G401 (cell line): ENCODE measurements at regions not wholly inside any gene's neighbourhood (a gene's known extent, or its start where the extent isn't known, plus 50 kb on each side); places are given as distances from the start of the nearest gene placed in this dataset.
"Not testable (repeated sequence)": the region's sequence is repeated elsewhere in the genome, so short reads cannot be mapped to it uniquely, and the experiment has no call there.

Experiments
- DNase-seq: peaks from one replicate; pipeline ENCODE4 v3.0.0-alpha.2; 2015; ENCODE audit warnings: low spot score
- in situ Hi-C: cut with HindIII; loops from 2 replicates; pipeline ENCODE4 v1.10.0; 2016; ENCODE audit warnings: low sequenced_read_pairs, mixed read lengths

- no peak for DNase-seq
- in situ Hi-C loops, result no loop called here
These were observed 1761.9 kb downstream of the PLA2G4A start for GRCh38 chr1:188590641-188591040.

- DNase-seq, result no peak
- in situ Hi-C loops, result no loop called here
These were observed 1765.9 kb downstream of the PLA2G4A start for GRCh38 chr1:188594542-188595235.

- in situ Hi-C loops, result no loop called here
- DNase-seq, result no peak
These were observed 1770.6 kb downstream of the PLA2G4A start for GRCh38 chr1:188599313-188599712.

- in situ Hi-C loops, result no loop called here
- DNase-seq, result no peak
These were observed 1782.7 kb downstream of the PLA2G4A start for GRCh38 chr1:188611432-188611831.

- in situ Hi-C loops, result no loop called here
These were observed 1786.6 kb downstream of the PLA2G4A start for GRCh38 chr1:188615321-188615720.

GRCh38 chr1:188620236-188620635 lies 1791.5 kb downstream of the PLA2G4A start:
- in situ Hi-C loops, result no loop called here
- no peak for DNase-seq

More at GRCh38 chr1:188615321-188615720, 1786.6 kb downstream of the PLA2G4A start:
- DNase-seq, result no peak

GRCh38 chr1:188641566-188642211 lies 1812.9 kb downstream of the PLA2G4A start:
- DNase-seq, result no peak
- in situ Hi-C loops, result no loop called here

GRCh38 chr1:188642704-188643103 lies 1814.0 kb downstream of the PLA2G4A start:
- in situ Hi-C loops, result no loop called here
- no peak for DNase-seq

- in situ Hi-C loops, result no loop called here
- no peak for DNase-seq
These were observed 1823.9 kb downstream of the PLA2G4A start for GRCh38 chr1:188652678-188653077.

- DNase-seq, in situ Hi-C loops: not testable (repeated sequence)
These were observed 1821.7 kb downstream of the BRINP3 start for GRCh38 chr1:188655966-188656365.

GRCh38 chr1:188660572-188660971 lies 1817.1 kb downstream of the BRINP3 start:
- in situ Hi-C loops, result no loop called here
- no peak for DNase-seq

- in situ Hi-C loops, result no loop called here
- no peak for DNase-seq
These were observed 1812.2 kb downstream of the BRINP3 start for GRCh38 chr1:188665477-188665876.

GRCh38 chr1:188668083-188668482 lies 1809.6 kb downstream of the BRINP3 start:
- no peak for DNase-seq
- in situ Hi-C loops, result no loop called here

- in situ Hi-C loops, result no loop called here
- no peak for DNase-seq
These were observed 1807.8 kb downstream of the BRINP3 start for GRCh38 chr1:188669728-188670382.

- DNase-seq, result no peak
- in situ Hi-C loops, result no loop called here
These were observed 1806.8 kb downstream of the BRINP3 start for GRCh38 chr1:188670837-188671236.

GRCh38 chr1:188672153-188672552 lies 1805.5 kb downstream of the BRINP3 start:
- in situ Hi-C loops, result no loop called here
- DNase-seq, result no peak

- in situ Hi-C loops, result no loop called here
- no peak for DNase-seq
These were observed 1788.1 kb downstream of the BRINP3 start for GRCh38 chr1:188689542-188689941.

- in situ Hi-C loops, result no loop called here
- no peak for DNase-seq
These were observed 1777.5 kb downstream of the BRINP3 start for GRCh38 chr1:188700116-188700515.

- no peak for DNase-seq
- in situ Hi-C loops, result no loop called here
These were observed 1770.9 kb downstream of the BRINP3 start for GRCh38 chr1:188706742-188707141.

GRCh38 chr1:188708795-188709535 lies 1768.7 kb downstream of the BRINP3 start:
- DNase-seq, result no peak
- in situ Hi-C loops, result no loop called here
